ENCODE measurements at regions not wholly inside any gene's neighbourhood (a gene's known extent, or its start where the extent isn't known, plus 50 kb on each side); places are given as distances from the start of the nearest gene placed in this dataset.
A peak's percentile ranks its signal among the peaks of the same experiment; 100 is the strongest.

DNA sequence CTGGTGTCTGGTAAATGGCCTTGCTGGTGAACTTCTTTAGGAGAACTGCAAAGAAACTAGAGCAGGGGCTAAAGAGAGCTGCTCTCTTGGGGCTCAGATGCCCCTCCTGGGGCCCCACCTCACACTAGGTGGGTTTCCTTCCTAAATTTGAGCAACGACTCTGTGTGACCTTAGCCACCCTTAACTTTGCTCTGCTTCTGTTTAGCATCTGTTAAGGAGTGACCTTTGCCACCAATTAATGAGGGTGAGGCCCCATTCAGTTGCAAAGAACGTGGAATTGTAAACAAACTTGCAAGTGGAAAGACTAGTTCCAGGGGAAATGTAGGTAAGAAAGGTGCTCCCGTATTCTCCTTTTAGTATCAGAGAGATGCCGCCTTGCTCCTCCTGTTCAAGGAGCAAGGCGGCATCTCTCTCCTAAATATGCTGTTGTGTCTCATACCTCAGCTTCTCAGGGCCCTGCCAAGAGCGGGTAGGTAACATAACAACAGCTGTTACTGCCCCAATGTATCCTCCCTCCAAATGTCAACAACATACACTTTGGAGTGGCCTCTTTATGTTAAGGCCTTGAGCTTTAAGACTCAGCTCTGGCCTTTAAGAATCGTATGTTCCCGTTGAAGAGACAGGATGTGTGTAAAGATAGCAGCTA lies 77.6 kb upstream of the FUT8 start:
- Mint-ChIP-seq H3K4me1 (ENCODE audit: low read depth) (peaks cover 61% of the 10 kb centered on the region), H3K36me3 (ENCODE audit: insufficient read depth in 2 of 2) (peaks cover 4 to 5% of the 10 kb centered on the region in 2 donors), H3K4me3 (peak overlapping the region; percentile 19 to 37), H3K27me3 (ENCODE audit: low read depth) (no peaks in the 10 kb centered on the region), H3K9me3 (no peaks in the 10 kb centered on the region), H3K27ac (no peak overlapping the region)
- ATAC-seq (replicated peaks in 1 of 2) (no peak), DNase-seq (no peak)

DNA sequence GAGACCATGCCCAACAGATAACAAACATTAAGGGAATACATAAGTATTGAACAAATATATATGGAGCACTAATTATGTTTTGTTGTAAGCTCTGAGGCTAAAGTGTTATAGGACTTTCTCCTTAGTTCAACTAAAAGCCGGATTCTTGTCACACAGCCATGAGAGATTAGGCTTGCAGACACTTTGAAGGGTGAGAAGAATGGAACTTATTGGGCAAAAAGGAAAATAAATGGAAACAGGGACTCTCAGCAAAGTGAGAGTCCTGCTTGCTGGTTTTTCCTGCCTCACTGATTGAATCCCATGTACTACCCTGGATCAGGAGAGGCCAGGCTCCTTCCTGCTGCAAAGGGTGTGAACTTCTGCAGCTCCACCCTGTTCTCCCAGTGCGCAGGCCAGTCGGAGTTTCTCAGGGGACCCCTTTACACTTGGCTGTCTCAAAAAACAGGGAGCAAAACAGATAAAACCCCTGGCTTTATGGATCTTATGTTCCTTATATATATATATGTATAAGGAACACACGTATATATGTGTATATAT lies 77.1 kb upstream of the FUT8 start:
- DNase-seq, result no peak
- no peak for ATAC-seq (replicated peaks in 1 of 2)
- Mint-ChIP-seq H3K36me3 (ENCODE audit: insufficient read depth in 2 of 2) (peaks cover 6% of the 10 kb centered on the region in 2 donors), H3K4me3 (peak overlapping the region in 1 of 2 donors; percentile 19), H3K9me3 (no peaks in the 10 kb centered on the region), H3K27ac (no peak overlapping the region), H3K4me1 (ENCODE audit: low read depth) (peaks cover 64% of the 10 kb centered on the region), H3K27me3 (ENCODE audit: low read depth) (no peaks in the 10 kb centered on the region)

DNA sequence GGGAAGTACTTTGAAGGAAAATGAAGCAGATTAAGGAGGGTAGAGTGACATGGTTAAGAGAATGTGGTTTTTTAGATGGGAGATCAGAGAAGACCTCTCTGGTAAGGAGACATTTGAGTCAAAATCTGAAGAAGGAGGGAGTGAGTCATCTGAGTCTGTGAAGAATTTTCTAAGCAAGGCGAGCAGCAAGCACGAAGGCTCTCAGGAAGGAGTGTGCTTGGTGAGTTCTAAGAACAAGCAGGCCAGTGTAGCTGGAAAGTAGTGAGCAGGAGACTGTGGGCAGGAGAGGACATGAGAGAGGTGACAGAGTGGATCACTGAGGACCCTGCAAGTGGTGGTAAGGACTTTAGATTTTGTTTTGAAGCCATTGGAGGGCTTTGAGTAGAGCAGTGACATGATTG lies 76.3 kb upstream of the FUT8 start:
- Mint-ChIP-seq H3K27ac (peak overlapping the region; percentile 91), H3K27me3 (ENCODE audit: low read depth) (no peaks in the 10 kb centered on the region), H3K9me3 (no peaks in the 10 kb centered on the region), H3K4me1 (ENCODE audit: low read depth) (peaks cover 64% of the 10 kb centered on the region), H3K36me3 (ENCODE audit: insufficient read depth in 2 of 2) (peaks cover 6 to 8% of the 10 kb centered on the region in 2 donors), H3K4me3 (peak overlapping the region; percentile 73 to 82)
- peak; percentile 94 to 95 for ATAC-seq (replicated peaks in 1 of 2)
- peak; percentile 65 to 78 for DNase-seq

DNA sequence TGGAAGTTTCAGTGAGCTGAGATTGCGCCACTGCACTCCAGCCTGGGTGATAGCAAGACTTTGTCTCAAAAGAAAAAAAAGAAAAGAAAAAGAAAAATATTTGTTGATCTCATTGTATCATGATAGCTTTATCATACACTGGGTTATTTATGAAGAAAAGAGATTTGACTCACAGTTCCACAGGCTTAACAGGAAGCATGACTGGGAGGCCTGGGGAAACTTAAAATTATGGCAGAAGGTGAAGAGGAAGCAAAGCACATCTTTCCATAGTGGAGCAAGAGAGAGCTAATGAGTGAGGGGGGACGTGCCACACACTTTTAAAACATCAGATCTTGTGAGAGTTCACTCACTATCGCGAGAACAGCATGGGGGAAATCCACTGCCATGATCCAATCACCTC lies 72.7 kb upstream of the FUT8 start:
- Mint-ChIP-seq H3K9me3 (no peaks in the 10 kb centered on the region), H3K36me3 (ENCODE audit: insufficient read depth in 2 of 2) (peaks cover 7 to 12% of the 10 kb centered on the region in 2 donors), H3K27ac (peak overlapping the region; percentile 43), H3K4me3 (peak overlapping the region; percentile 42 to 61), H3K4me1 (ENCODE audit: low read depth) (peaks cover 51% of the 10 kb centered on the region), H3K27me3 (ENCODE audit: low read depth) (no peaks in the 10 kb centered on the region)
- no peak for ATAC-seq (replicated peaks in 1 of 2)
- no peak for DNase-seq

DNA sequence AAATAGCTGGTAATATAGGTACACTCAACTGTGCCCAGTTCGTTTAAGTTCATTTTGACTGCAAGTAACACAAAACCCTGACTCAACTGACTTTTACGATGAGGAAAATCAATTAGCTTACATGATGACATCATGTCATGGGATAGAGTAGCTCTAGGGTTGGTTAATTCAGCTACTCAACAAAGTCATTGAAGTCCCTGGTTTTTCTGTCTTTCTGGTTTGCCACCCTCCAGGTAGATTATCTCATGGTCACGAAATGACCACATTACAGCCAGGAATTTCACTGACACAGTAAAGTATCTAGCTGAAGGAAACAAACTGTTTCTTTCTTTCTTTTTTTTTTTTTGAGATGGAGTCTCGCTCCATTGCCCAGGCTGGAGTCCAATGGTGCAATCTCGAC lies 68.5 kb upstream of the FUT8 start:
- no peak for ATAC-seq (replicated peaks in 1 of 2)
- Mint-ChIP-seq H3K4me1 (ENCODE audit: low read depth) (peaks cover 24% of the 10 kb centered on the region), H3K27ac (no peak overlapping the region), H3K4me3 (no peak overlapping the region), H3K27me3 (ENCODE audit: low read depth) (no peaks in the 10 kb centered on the region), H3K9me3 (no peaks in the 10 kb centered on the region), H3K36me3 (ENCODE audit: insufficient read depth in 2 of 2) (peaks cover 4 to 14% of the 10 kb centered on the region in 2 donors)
- DNase-seq, result no peak

DNA sequence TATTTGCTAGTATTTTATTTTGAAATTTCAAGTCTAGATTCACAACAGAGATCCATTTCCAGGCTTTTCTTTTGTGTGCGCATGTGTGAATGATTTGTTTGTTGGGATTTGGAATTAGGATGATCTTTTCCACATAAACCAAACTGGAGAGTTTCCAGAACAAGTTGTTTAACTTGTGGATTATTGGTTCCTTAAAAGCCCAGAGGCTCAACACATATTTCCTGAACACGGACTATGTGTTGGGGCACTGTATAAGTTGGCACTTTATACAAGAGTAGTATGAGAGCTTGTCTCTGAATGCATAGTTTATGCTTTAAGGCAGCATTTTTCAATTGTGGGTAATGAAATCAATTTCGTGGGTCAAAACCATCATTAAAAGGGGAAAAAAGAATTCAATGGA lies 67.3 kb upstream of the FUT8 start:
- Mint-ChIP-seq H3K9me3 (no peaks in the 10 kb centered on the region), H3K4me1 (ENCODE audit: low read depth) (peaks cover 15% of the 10 kb centered on the region), H3K36me3 (ENCODE audit: insufficient read depth in 2 of 2) (peaks cover 2 to 11% of the 10 kb centered on the region in 2 donors), H3K27me3 (ENCODE audit: low read depth) (no peaks in the 10 kb centered on the region), H3K27ac (no peak overlapping the region), H3K4me3 (no peak overlapping the region)
- no peak for DNase-seq
- ATAC-seq (replicated peaks in 1 of 2), result no peak

DNA sequence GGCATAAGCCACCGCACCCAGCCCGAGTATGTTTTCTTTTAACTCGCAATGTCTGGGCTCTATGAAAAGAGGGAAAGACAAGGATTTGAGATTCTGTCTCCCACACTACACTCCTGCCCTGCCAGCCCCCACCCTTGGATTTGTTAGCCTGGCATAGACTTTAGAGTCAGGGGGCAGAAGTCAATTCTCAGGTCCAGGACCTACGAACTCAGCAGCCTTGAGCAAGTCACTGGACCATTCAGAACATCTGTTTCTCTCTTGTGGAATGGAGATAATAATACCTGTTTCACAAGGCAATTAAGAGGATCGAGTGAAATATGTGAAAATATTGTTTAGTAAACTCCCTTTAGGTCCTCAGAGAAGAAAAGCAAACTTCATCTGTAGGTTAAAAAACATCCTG lies 66.1 kb upstream of the FUT8 start:
- H3K27me3 Mint-ChIP-seq (ENCODE audit: low read depth), result no peaks in the 10 kb centered on the region
- H3K4me1 Mint-ChIP-seq (ENCODE audit: low read depth), result peaks cover 15% of the 10 kb centered on the region
- H3K27ac Mint-ChIP-seq, result no peak overlapping the region
- peaks cover 2 to 8% of the 10 kb centered on the region in 2 donors for H3K36me3 Mint-ChIP-seq (ENCODE audit: insufficient read depth in 2 of 2)
- ATAC-seq (replicated peaks in 1 of 2) (no peak), DNase-seq (no peak)
- no peaks in the 10 kb centered on the region for H3K9me3 Mint-ChIP-seq
- H3K4me3 Mint-ChIP-seq, result no peak overlapping the region

DNA sequence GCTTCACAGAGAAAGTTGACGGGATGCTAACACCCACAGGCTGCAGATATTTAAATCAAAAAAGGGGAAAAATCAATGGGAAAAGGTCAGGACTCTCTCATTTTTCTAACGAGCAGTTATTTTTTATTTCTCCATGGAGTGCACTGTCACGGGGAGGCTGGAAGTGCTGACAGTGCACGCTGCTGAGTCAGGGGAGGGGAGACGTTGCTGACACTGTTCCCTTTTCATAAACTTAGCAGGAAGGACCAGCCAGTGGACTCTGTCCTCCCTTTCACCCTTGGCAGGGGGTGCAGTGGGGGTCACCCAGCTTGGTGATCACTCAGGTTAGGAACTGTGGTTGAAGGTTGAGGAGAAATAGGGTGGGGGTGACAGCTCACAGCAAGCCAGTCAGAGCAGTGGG lies 65.6 kb upstream of the FUT8 start:
- Mint-ChIP-seq H3K9me3 (no peaks in the 10 kb centered on the region), H3K36me3 (ENCODE audit: insufficient read depth in 2 of 2) (peaks cover 2 to 8% of the 10 kb centered on the region in 2 donors), H3K4me3 (no peak overlapping the region), H3K27ac (no peak overlapping the region), H3K4me1 (ENCODE audit: low read depth) (peaks cover 14% of the 10 kb centered on the region), H3K27me3 (ENCODE audit: low read depth) (no peaks in the 10 kb centered on the region)
- DNase-seq, result no peak
- ATAC-seq (replicated peaks in 1 of 2), result no peak

DNA sequence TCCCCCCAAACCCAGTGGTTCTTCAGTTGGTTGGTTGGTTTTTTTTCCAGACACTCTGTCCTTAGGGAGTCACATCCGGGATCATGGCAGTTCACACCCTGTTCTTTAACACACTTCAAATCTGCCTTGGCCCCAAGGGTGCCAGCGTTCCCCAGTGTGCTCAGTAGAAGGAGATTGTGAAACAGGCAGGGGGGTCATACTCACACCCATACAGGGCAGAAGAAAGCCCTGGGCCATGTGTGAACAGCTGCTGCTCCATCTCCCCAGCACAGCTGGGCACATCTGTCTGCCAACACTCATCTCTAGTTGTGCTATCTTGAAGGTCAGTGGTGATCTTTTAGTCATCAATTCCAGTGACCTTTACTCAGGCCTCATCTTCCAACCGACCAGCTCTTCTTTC lies 64.4 kb upstream of the FUT8 start:
- Mint-ChIP-seq H3K9me3 (no peaks in the 10 kb centered on the region), H3K36me3 (ENCODE audit: insufficient read depth in 2 of 2) (peaks cover 2 to 8% of the 10 kb centered on the region in 2 donors), H3K27ac (no peak overlapping the region), H3K4me3 (no peak overlapping the region), H3K27me3 (ENCODE audit: low read depth) (no peaks in the 10 kb centered on the region), H3K4me1 (ENCODE audit: low read depth) (peaks cover 12% of the 10 kb centered on the region)
- DNase-seq, result no peak
- ATAC-seq (replicated peaks in 1 of 2), result no peak

DNA sequence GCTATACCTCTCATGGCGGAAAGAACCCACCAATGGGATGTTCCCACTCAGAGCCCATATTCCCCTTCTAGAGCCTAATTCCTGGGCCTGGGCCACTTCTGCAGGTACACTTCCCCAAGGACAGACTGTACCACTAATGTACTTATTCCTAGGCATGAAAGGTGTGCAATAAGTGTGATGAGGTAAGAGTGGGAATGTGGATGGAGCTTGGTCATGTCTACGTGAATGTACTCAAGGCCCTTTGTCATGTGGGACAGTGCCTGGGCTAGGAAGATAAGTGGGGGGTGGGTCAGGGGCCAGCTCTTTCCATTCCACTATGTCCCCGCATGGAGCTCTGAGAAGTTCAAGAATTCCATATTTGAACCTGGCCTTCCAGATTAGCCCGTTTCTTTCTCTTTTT lies 63.4 kb upstream of the FUT8 start:
- Mint-ChIP-seq H3K36me3 (ENCODE audit: insufficient read depth in 2 of 2) (peaks cover 2 to 8% of the 10 kb centered on the region in 2 donors), H3K4me3 (no peak overlapping the region), H3K4me1 (ENCODE audit: low read depth) (peaks cover 20% of the 10 kb centered on the region), H3K27me3 (ENCODE audit: low read depth) (no peaks in the 10 kb centered on the region), H3K9me3 (no peaks in the 10 kb centered on the region), H3K27ac (no peak overlapping the region)
- ATAC-seq (replicated peaks in 1 of 2) (no peak), DNase-seq (no peak)

DNA sequence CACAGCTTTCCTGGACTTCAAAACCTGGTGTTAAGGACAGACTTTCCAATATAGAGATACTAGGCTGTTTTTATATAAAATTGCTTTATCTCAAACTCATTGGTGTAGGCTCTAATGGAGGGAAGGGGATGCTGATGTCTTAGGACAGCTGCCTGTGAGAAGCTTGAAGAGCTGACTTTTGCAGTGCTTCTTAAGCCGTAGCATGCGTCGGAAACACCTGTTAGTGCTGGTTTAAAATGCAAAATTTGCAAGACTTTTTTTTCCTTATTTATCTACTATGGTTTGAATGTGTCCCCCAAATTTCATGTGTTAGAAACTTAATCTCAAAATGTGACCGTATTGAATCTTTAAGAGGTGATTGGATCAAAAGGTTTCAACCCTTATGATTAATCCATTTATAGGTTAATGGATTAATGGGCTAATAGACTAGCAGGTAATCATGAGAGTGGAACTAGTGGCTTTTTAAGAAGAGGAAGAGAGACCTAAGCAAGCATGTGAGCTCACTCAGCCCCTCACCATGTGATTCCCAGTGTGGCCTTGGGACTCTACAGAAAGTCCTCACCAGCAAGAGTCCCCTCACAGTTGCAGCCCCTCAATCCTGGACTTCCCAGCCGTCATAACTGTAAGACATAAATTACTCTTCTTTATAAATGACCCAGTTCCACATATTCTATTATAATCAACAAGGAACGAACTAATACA lies 60.9 kb upstream of the FUT8 start:
- no peak overlapping the region for H3K4me3 Mint-ChIP-seq
- H3K27ac Mint-ChIP-seq, result no peak overlapping the region
- H3K4me1 Mint-ChIP-seq (ENCODE audit: low read depth), result peaks cover 41% of the 10 kb centered on the region
- no peaks in the 10 kb centered on the region for H3K9me3 Mint-ChIP-seq
- DNase-seq (no peak), ATAC-seq (replicated peaks in 1 of 2) (no peak)
- peaks cover 0 to 5% of the 10 kb centered on the region in 2 donors for H3K36me3 Mint-ChIP-seq (ENCODE audit: insufficient read depth in 2 of 2)
- no peaks in the 10 kb centered on the region for H3K27me3 Mint-ChIP-seq (ENCODE audit: low read depth)

DNA sequence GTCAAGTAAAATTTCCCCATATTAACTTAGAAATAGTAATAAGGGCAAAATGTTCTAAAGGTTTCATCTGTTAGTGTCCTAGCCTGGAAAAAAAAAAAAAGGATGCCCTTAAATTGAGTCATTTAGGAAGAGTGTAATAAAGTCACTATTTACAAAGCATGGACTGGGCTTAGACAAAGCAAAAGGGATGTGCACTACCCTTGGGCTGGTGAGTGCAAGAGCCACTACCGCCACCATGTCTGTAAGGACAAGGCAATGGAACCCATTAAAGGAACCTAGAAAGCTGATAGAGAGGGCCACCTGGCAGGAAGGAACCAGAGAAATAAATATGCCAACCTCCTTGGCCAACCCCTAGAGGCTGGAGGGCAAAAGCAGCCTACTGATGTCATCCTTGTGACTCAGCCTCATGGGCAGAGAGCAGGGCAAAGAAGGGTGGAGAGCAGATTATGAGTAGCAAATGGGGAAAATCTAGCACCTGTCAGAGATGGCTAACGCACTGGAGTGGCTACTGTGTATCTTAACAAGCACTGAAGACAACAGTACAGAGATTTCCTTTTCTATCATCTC lies 59.5 kb upstream of the FUT8 start:
- DNase-seq (peak; percentile 17 to 54), ATAC-seq (replicated peaks in 1 of 2) (peak; percentile 92 to 94)
- no peaks in the 10 kb centered on the region for H3K27me3 Mint-ChIP-seq (ENCODE audit: low read depth)
- H3K9me3 Mint-ChIP-seq, result no peaks in the 10 kb centered on the region
- H3K27ac Mint-ChIP-seq, result peak overlapping the region; percentile 74
- H3K4me1 Mint-ChIP-seq (ENCODE audit: low read depth), result peaks cover 51% of the 10 kb centered on the region
- H3K4me3 Mint-ChIP-seq, result no peak overlapping the region
- H3K36me3 Mint-ChIP-seq (ENCODE audit: insufficient read depth in 2 of 2), result peaks cover 0 to 5% of the 10 kb centered on the region in 2 donors

DNA sequence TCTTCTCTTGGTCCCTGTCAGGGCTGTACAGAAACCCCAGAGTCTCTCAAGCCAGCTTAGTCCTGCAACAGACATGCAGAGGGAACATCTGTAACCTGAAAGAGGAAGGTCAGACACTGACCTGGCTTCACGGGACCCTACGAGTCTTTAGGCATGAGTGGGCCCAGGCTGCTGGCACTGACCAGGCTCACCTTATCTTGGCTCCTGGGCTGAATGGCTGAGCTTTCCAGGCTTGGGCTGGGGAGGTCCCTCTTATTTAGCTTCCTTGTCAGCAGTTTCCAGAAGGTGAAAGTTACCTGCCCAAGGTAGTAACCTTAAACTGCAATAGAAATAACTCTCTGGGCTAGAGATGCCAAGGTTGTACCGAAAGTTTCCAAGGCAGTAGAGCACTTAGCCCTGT lies 58.4 kb upstream of the FUT8 start:
- no peak for DNase-seq
- Mint-ChIP-seq H3K4me1 (ENCODE audit: low read depth) (peaks cover 48% of the 10 kb centered on the region), H3K36me3 (ENCODE audit: insufficient read depth in 2 of 2) (peaks cover 0 to 3% of the 10 kb centered on the region in 2 donors), H3K4me3 (no peak overlapping the region), H3K9me3 (no peaks in the 10 kb centered on the region), H3K27ac (no peak overlapping the region), H3K27me3 (ENCODE audit: low read depth) (no peaks in the 10 kb centered on the region)
- no peak for ATAC-seq (replicated peaks in 1 of 2)
